Ammon's horn (tissue), 1 donor: ENCODE measurements at regions not wholly inside any gene's neighbourhood (a gene's known extent, or its start where the extent isn't known, plus 50 kb on each side); places are given as distances from the start of the nearest gene placed in this dataset.
"Not testable (repeated sequence)": the region's sequence is repeated elsewhere in the genome, so short reads cannot be mapped to it uniquely, and the experiment has no call there.

Experiments used
- DNase-seq: peaks from one replicate; pipeline ENCODE4 v3.0.0-alpha.2; 2016; ENCODE audit warnings: low spot score

- no peak for DNase-seq
Observed at GRCh38 chr5:13045897-13046551, 898.5 kb downstream of the DNAH5 start.

- DNase-seq, result no peak
Observed at GRCh38 chr5:13034061-13034460, 910.4 kb downstream of the DNAH5 start.

- no peak for DNase-seq
Observed at GRCh38 chr5:13029211-13029610, 915.3 kb downstream of the DNAH5 start.

GRCh38 chr5:13027874-13028273 lies 916.6 kb downstream of the DNAH5 start:
- no peak for DNase-seq

GRCh38 chr5:13019729-13020128 lies 924.8 kb downstream of the DNAH5 start:
- DNase-seq, result no peak

GRCh38 chr5:13003457-13003856 lies 941.0 kb downstream of the DNAH5 start:
- DNase-seq, result no peak

GRCh38 chr5:12999667-13000066 lies 944.8 kb downstream of the DNAH5 start:
- no peak for DNase-seq

GRCh38 chr5:12985142-12985541 lies 959.3 kb downstream of the DNAH5 start:
- no peak for DNase-seq

- DNase-seq, result no peak
Observed at GRCh38 chr5:12974856-12975255, 969.6 kb downstream of the DNAH5 start.

GRCh38 chr5:12965804-12966203 lies 978.7 kb downstream of the DNAH5 start:
- no peak for DNase-seq

- DNase-seq, result no peak
Observed at GRCh38 chr5:12959713-12960112, 984.8 kb downstream of the DNAH5 start.

- no peak for DNase-seq
Observed at GRCh38 chr5:12952409-12952808, 992.1 kb downstream of the DNAH5 start.

GRCh38 chr5:12951846-12952245 lies 992.6 kb downstream of the DNAH5 start:
- no peak for DNase-seq

GRCh38 chr5:12947379-12947778 lies 997.1 kb downstream of the DNAH5 start:
- no peak for DNase-seq

- DNase-seq, result not testable (repeated sequence)
Observed at GRCh38 chr5:12945477-12945876, 999.0 kb downstream of the DNAH5 start.

GRCh38 chr5:12936221-12936620 lies 1008.3 kb downstream of the DNAH5 start:
- DNase-seq, result no peak

- no peak for DNase-seq
Observed at GRCh38 chr5:12934722-12935121, 1009.8 kb downstream of the DNAH5 start.

GRCh38 chr5:12920527-12920926 lies 1016.3 kb upstream of the CTNND2 start:
- no peak for DNase-seq

- no peak for DNase-seq
Observed at GRCh38 chr5:12911156-12911555, 1006.9 kb upstream of the CTNND2 start.

- no peak for DNase-seq
Observed at GRCh38 chr5:12910641-12911040, 1006.4 kb upstream of the CTNND2 start.

- no peak for DNase-seq
Observed at GRCh38 chr5:12902611-12903010, 998.4 kb upstream of the CTNND2 start.

GRCh38 chr5:12901696-12902095 lies 997.5 kb upstream of the CTNND2 start:
- DNase-seq, result no peak

GRCh38 chr5:12896086-12896485 lies 991.8 kb upstream of the CTNND2 start:
- no peak for DNase-seq

GRCh38 chr5:12885018-12885417 lies 980.8 kb upstream of the CTNND2 start:
- DNase-seq, result peak; percentile 3

- DNase-seq, result no peak
Observed at GRCh38 chr5:12883395-12883794, 979.1 kb upstream of the CTNND2 start.
